ENCODE measurements at regions not wholly inside any gene's neighbourhood (a gene's known extent, or its start where the extent isn't known, plus 50 kb on each side); places are given as distances from the start of the nearest gene placed in this dataset.
"Not testable (repeated sequence)": the region's sequence is repeated elsewhere in the genome, so short reads cannot be mapped to it uniquely, and the experiment has no call there.

- H3K27ac ChIP-seq, result no peak overlapping the region
- no peak overlapping the region for H3K4me3 ChIP-seq
Observed at GRCh38 chr12:125525879-125526278, 460.6 kb downstream of the AACS start.

- Histone ChIP-seq H3K4me3 (no peak overlapping the region), H3K27ac (no peak overlapping the region)
Observed at GRCh38 chr12:125528281-125528680, 463.0 kb downstream of the AACS start.

- H3K27ac ChIP-seq, result no peak overlapping the region
- H3K4me3 ChIP-seq, result no peak overlapping the region
Observed at GRCh38 chr12:125530201-125530600, 465.0 kb downstream of the AACS start.

- Histone ChIP-seq H3K27ac (no peak overlapping the region), H3K4me3 (no peak overlapping the region)
Observed at GRCh38 chr12:125530876-125531275, 465.6 kb downstream of the AACS start.

GRCh38 chr12:125531574-125531973, 466.3 kb downstream of the AACS start:
- Histone ChIP-seq H3K4me3 (no peak overlapping the region), H3K27ac (no peak overlapping the region)

- no peak overlapping the region for H3K27ac ChIP-seq
Observed at GRCh38 chr12:125533434-125534029, 468.3 kb downstream of the AACS start.

GRCh38 chr12:125538401-125539199, 473.4 kb downstream of the AACS start:
- Histone ChIP-seq H3K27ac (no peak overlapping the region), H3K4me3 (no peak overlapping the region)

More at GRCh38 chr12:125533434-125534029, 468.3 kb downstream of the AACS start:
- H3K4me3 ChIP-seq, result no peak overlapping the region

GRCh38 chr12:125540580-125541204, 475.5 kb downstream of the AACS start:
- H3K4me3 ChIP-seq, result no peak overlapping the region

GRCh38 chr12:125544960-125545359, 479.7 kb downstream of the AACS start:
- no peak overlapping the region for H3K27ac ChIP-seq
- H3K4me3 ChIP-seq, result no peak overlapping the region

More at GRCh38 chr12:125540580-125541204, 475.5 kb downstream of the AACS start:
- no peak overlapping the region for H3K27ac ChIP-seq

- no peak overlapping the region for H3K27ac ChIP-seq
- no peak overlapping the region for H3K4me3 ChIP-seq
Observed at GRCh38 chr12:125549171-125549570, 483.9 kb downstream of the AACS start.

- H3K27ac ChIP-seq, result no peak overlapping the region
- no peak overlapping the region for H3K4me3 ChIP-seq
Observed at GRCh38 chr12:125549836-125550235, 484.6 kb downstream of the AACS start.

GRCh38 chr12:125552295-125552694, 487.1 kb downstream of the AACS start:
- Histone ChIP-seq H3K27ac (no peak overlapping the region), H3K4me3 (no peak overlapping the region)

- not testable (repeated sequence) for H3K27ac ChIP-seq, H3K4me3 ChIP-seq
Observed at GRCh38 chr12:125561008-125561407, 495.8 kb downstream of the AACS start.

- H3K4me3 ChIP-seq, result no peak overlapping the region
- no peak overlapping the region for H3K27ac ChIP-seq
Observed at GRCh38 chr12:125564753-125565152, 499.5 kb downstream of the AACS start.

- no peak overlapping the region for H3K4me3 ChIP-seq
Observed at GRCh38 chr12:125567581-125567980, 502.3 kb downstream of the AACS start.

GRCh38 chr12:125568306-125568705, 503.1 kb downstream of the AACS start:
- H3K4me3 ChIP-seq, result no peak overlapping the region
- H3K27ac ChIP-seq, result no peak overlapping the region

More at GRCh38 chr12:125567581-125567980, 502.3 kb downstream of the AACS start:
- no peak overlapping the region for H3K27ac ChIP-seq

- H3K4me3 ChIP-seq, result no peak overlapping the region
Observed at GRCh38 chr12:125573271-125573670, 508.0 kb downstream of the AACS start.

GRCh38 chr12:125577334-125577733, 512.1 kb downstream of the AACS start:
- Histone ChIP-seq H3K4me3 (no peak overlapping the region), H3K27ac (no peak overlapping the region)

More at GRCh38 chr12:125573271-125573670, 508.0 kb downstream of the AACS start:
- no peak overlapping the region for H3K27ac ChIP-seq

- no peak overlapping the region for H3K4me3 ChIP-seq
- H3K27ac ChIP-seq, result no peak overlapping the region
Observed at GRCh38 chr12:125579916-125580315, 514.7 kb downstream of the AACS start.

GRCh38 chr12:125583071-125583470, 517.8 kb downstream of the AACS start:
- Histone ChIP-seq H3K4me3 (no peak overlapping the region), H3K27ac (no peak overlapping the region)

GRCh38 chr12:125586441-125586840, 521.2 kb downstream of the AACS start:
- Histone ChIP-seq H3K27ac (no peak overlapping the region), H3K4me3 (no peak overlapping the region)

Data from skin epidermis (tissue), 12 donors.